ENCODE measurements at regions not wholly inside any gene's neighbourhood (a gene's known extent, or its start where the extent isn't known, plus 50 kb on each side); places are given as distances from the start of the nearest gene placed in this dataset.
"Not testable (repeated sequence)": the region's sequence is repeated elsewhere in the genome, so short reads cannot be mapped to it uniquely, and the experiment has no call there.

DNA sequence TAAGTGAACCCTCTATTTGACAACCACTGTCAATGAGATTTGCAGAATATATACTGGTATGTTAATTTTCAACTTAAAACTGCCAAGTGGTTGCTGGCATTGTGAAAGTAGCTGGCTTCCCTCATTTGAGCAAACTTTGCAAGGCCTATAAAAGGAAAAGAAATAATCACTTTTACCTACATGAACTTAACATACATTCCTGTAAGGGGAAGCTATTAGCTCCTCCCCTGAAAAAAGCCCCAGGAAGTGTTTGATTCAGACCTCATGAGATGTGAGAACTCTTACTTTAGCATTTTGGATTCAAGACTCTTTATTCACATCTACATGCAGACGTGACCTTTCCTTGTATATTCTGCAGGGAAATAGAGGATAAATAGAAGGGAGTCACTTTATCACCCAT lies 175.6 kb downstream of the OTUD1 start:
- DNase-seq (ENCODE audit: low read depth): no peak

DNA sequence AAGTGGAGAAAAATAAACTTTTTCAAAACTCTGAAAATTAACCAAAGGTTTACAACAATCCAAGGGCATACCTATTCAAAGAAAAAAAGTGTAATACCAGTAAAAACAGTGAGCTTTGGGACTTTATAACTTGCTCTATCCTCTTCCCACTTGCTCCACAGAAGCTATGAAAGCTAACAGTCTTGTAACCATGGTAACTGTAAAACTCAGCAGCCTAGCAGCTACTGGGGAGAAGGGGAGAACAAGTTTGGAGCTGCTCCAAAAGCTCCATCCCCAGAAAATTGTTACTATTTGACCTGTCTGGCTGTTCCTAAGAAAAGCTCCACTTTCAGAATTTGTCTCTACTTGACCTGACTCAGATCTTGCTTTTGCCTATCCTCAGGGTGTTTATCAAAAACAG lies 191.5 kb downstream of the OTUD1 start:
- no peak for DNase-seq (ENCODE audit: low read depth)

More for the DNA sequence above, 175.6 kb downstream of the OTUD1 start:
- H3K4me3 ChIP-seq (ENCODE audit: low read depth, low read length): no peak overlapping the region

DNA sequence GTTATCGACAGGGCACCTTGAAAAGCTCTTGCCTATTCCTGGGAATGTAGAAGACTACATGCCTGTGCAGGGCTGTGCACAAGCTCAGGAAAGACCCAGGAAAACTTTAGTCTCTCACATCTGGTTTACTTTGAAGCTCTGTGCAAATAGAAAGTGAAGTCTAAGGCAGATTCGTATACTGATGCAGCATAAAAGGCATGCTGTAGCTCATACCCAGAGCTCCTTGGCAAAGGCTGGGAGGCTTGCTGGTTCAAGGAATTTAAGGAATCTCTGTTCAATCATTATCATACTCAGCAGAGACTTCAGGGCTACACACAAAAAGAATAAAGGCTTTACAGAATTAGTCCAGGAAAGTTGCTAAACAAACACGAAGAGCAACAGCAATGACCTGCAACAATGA lies 192.0 kb downstream of the OTUD1 start:
- DNase-seq (ENCODE audit: low read depth): no peak
- no peak overlapping the region for H3K4me3 ChIP-seq (ENCODE audit: low read depth, low read length)

More for the DNA sequence above, 191.5 kb downstream of the OTUD1 start:
- H3K4me3 ChIP-seq (ENCODE audit: low read depth, low read length): no peak overlapping the region

DNA sequence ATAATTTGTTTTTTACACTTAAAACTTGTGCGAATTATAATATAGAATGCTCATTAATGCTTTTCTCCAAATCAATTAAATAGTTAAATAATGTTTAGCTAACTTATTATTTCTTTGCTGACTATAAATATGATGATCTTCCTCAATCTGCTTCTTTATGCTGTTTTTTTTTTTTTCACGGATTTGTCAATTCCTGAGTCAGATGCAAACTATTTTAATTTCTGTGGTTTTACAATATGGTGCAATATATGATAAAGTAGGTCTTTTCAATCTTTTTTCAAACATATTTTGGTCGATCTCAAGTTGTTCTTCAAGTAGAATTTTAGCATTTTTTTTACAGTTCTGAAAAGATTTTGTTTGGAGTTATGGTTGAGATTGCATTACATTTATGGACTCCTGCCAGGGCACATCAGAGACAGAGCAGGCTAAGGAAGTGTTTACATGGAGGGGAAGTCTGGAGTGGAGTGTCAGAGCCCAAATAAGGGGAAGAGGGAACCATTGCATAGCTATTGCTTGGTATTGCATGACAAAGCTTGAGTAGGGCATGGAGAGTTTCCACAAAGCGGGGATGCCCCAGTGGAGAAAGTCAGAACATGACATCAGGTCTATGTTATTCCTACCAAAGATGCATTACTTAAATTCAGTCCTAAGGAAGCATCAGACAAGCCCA lies 204.4 kb downstream of the OTUD1 start:
- no peak for DNase-seq (ENCODE audit: low read depth)
- H3K4me3 ChIP-seq (ENCODE audit: low read depth, low read length): no peak overlapping the region

DNA sequence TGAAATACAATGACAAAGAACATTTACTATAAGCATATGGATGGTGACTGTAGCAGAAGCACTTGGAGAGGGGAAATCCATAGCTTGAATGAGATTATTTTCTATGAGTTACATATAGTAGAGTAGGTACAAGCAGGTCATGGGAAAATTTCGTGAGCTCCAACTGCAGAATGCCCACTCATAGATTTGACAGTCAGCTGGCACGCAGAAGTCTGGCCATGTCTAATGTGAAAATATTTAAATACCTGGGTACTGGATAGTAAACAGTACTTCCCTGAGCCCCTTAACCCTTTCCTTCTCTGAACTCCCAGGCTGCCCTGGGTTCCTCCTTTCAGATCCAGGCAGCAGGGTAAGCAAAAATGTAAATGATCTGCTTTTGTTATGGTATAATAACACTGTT lies 209.7 kb downstream of the OTUD1 start:
- DNase-seq (ENCODE audit: low read depth): no peak

DNA sequence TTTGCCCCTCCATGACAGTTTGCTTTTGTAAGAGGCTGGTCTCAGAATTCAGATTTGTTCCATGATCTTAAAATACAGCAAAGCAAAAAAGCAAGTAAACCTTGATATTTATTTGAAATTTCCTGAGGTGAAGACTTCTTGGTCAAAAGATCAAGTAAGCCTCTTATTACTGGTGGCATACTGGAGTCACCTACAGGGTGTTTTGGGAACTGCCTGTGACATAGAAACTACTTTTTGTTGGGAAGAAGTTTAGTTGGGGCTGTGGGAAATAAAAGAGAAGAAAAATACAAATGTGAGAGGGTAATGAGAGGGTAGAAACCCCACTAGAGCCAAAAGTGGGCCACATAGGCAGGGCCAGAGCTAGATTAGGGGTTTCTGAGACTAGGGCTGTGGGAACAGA lies 217.9 kb downstream of the OTUD1 start:
- no peak overlapping the region for H3K4me3 ChIP-seq (ENCODE audit: low read depth, low read length)
- no peak for DNase-seq (ENCODE audit: low read depth)

More for the DNA sequence above, 209.7 kb downstream of the OTUD1 start:
- no peak overlapping the region for H3K4me3 ChIP-seq (ENCODE audit: low read depth, low read length)

DNA sequence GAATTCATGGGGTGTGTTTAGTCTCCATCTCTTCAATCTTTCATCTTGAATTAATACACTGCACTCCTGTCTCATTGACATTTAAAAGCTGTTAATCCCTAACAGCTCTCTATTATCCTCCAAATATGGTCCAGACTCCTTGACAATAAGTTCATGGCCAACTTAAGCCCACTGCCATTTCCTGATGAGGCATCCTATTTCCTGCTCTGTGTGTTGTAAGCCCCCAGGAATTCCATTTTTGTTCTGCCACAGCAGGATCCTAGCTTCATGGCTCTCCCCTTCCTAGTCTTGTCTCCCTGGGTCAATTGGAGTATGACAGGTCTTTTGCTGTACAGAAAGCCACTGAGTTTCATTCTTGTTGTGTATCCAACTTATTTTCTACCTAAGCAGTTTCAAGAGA lies 218.8 kb downstream of the OTUD1 start:
- H3K4me3 ChIP-seq (ENCODE audit: low read depth, low read length): no peak overlapping the region
- DNase-seq (ENCODE audit: low read depth): no peak

DNA sequence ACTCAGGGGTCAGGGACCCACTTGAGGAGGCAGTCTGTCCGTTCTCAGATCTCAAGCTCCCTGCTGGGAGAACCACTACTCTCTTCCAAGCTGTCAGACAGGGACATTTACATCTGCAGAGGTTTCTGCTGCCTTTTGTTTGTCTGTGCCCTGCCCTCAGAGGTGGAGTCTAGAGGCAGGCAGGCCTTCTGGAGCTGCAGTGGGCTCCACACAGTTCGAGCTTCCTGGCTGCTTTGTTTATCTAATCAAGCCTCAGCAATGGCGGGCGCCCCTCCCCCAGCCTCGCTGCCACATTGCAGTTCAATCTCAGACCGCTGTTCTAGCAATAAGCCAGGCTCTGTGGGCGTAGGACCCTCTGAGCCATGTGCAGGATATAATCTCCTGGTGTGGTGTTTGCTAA lies 233.0 kb downstream of the OTUD1 start:
- H3K4me3 ChIP-seq (ENCODE audit: low read depth, low read length); DNase-seq (ENCODE audit: low read depth): not testable (repeated sequence)

DNA sequence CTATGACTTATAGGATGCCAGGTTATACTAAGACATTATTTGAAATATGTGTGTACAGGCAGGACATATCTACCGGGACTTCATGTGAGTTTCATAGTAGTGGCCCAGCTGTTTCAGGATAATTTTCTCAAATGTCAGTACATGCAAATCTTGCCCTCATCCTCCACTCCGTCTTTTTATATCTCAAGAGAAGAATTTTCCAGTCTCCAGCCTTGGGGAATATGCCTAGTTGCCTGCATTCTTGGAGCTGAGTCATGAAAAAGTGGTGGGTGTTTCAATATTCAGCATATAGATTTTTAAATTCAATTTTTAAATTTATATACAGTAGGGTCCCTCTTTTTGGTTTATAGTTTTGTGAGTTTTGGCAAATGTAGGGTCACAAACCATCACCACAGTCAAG lies 236.7 kb downstream of the OTUD1 start:
- DNase-seq (ENCODE audit: low read depth): no peak
- no peak overlapping the region for H3K4me3 ChIP-seq (ENCODE audit: low read depth, low read length)

DNA sequence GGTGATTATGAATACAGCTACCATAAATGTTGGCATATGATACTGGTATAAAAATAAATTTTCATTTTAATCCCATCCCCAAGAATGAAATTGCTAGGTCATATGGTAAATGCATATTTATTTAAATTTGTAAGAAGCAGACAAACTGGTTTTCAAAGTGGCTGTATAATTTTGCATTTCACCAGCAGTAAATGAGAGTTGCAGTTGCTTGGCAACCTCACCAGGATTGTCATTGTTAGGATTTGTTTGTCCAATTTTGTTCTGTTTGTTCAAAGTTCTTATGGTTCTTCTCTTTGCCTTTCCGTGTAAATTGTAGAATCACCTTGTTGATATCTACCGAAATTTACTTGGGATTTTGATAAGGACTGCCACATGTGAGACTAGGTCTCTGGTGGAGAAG lies 237.4 kb downstream of the OTUD1 start:
- no peak for DNase-seq (ENCODE audit: low read depth)
- H3K4me3 ChIP-seq (ENCODE audit: low read depth, low read length): no peak overlapping the region

DNA sequence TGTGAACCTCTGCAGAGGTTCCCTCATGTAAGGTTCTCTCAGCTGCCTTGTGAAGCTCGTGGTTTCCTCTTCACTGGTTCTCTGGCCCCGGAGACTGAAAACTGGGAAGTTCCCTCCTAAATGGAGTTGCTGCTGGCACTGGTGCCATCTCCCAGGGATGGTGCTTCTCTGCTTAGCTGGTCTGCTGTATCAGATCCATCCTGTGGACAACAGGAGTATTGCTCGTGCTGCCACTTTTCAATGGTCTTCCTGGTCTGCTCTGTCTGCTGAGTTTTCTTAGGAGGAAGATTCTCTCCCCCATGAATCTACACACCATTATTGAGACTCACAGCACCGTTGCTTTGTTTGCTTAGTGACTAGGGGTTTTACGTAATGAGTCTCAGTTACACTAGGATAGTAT lies 247.8 kb downstream of the OTUD1 start:
- no peak for DNase-seq (ENCODE audit: low read depth)
- H3K4me3 ChIP-seq (ENCODE audit: low read depth, low read length): no peak overlapping the region

DNA sequence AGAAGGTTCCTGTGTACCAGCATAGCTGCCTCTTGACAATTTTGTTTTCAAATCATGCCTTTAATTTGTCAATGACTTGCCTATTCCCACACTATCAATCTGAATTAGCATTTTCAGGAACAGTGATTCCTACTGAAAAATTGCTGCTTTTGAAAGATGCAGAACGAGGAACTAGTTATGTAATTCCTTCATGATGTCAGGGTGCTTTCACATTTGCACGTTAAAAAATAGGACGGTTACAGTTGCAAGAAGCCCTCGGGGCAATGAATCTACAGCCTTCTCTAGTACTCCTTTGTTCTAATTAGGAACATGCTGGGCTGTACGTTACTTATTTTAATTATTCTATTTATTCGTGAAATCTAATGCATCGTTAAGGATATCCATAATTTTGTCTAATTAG lies 253.9 kb downstream of the OTUD1 start:
- no peak overlapping the region for H3K4me3 ChIP-seq (ENCODE audit: low read depth, low read length)
- DNase-seq (ENCODE audit: low read depth): no peak

DNA sequence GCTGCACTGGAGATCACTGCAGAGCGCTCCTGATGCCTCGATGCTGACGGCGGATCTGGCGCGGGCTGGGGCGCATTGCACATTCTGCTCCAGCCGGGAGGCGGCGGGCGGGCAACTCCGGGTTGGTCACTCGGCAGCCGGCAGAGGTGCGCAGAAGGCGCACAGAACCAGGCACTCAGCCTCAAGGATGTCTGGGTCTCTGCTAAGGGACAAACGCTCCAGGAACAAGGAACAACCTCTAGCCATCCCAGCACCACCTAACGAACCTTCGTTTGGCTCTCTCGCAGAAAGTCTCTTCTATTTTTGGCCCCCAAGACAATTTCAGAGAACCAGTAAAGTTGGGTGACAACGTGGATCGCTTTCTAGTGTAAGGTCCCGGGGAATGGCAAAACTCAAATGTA lies 254.6 kb downstream of the OTUD1 start:
- no peak for DNase-seq (ENCODE audit: low read depth)
- H3K4me3 ChIP-seq (ENCODE audit: low read depth, low read length): no peak overlapping the region

DNA sequence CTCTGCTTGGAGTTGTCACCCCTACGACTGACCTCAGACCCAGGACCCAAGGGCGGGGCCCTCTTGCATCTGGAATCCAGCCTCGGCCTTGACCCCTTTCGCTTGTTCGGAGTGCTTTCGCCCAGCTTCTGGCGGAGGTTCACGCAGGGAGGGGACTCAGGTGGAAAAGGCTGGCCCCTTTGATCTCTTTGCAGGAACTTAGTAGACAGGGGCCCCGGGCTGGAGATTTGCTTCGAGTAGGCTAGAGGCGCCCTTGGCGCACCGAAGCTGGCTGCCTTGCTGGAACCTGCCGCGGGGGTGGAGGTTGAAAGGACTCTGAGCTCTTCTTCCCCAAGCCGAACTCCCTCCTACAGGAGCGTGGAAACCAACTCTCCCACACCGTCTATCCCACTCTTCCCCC lies 255.1 kb downstream of the OTUD1 start:
- DNase-seq (ENCODE audit: low read depth): no peak
- no peak overlapping the region for H3K4me3 ChIP-seq (ENCODE audit: low read depth, low read length)

DNA sequence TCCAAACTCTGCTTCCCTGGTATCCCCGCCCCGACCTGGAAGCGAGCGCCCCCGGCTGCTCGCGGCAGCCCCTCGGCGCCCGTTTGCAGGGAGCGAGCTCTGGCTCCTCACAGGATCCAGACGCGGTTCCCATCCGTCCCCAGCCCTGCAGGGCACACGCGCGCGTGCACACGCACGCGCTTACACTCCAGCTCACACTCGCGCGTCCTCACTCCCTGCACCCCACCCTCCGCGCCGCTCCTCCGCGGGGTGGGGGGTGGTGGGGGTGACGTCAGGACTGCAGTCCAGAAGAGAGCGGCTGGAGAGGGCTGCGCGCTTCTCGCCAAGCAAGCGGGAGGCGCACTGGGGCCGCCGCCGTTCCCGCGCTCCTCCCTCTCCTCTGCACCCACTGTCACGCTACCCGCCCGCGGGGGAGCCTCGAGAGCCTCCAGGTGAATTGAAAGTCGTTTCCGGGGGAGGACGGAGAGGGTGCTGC lies 255.6 kb downstream of the OTUD1 start:
- no peak overlapping the region for H3K4me3 ChIP-seq (ENCODE audit: low read depth, low read length)
- no peak for DNase-seq (ENCODE audit: low read depth)

DNA sequence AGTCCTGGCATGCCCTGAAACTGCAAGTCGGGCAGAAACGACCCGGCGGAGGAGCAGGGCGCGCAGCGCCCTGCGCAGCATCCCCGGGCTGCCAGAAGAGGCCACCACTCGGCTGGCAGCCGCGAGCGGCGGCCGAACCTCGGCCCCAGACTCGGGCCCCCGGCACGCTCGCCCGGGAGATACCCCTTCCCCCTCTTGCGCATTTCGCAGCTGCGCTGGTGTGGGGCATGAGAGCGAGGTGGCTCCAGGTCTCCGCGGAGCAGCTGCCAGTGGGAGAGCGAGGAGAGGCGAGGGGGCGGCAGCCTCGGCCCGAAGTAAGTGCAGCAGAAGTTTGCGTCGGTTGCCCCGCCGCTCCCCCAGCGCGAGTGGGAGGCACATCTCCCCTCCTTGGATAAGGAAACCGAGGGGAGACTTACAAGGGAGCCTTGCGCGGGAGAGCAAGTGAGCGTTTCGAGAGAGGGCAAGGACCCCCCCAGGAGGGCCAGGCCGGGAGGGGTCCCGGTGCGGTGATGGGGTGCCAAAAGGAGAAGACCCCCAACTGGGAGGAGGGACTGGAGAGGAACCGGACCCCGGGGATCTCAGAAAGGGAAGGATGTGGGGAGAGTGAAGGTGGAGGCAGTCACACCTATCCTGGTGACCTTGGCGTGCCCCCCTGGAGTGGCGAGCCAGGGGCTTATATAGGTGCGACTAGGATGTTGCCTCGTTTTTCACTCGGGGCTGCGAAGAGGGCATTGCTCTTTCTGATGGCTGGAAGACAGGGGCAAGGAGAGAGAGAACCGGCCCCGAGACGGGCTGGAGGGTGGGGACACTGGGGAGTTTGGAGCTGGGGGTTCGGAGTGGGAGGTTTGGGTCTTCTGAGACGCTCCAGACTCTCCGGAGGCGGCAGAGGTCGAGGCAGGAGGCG lies 256.3 kb downstream of the OTUD1 start:
- no peak for DNase-seq (ENCODE audit: low read depth)
- no peak overlapping the region for H3K4me3 ChIP-seq (ENCODE audit: low read depth, low read length)

DNA sequence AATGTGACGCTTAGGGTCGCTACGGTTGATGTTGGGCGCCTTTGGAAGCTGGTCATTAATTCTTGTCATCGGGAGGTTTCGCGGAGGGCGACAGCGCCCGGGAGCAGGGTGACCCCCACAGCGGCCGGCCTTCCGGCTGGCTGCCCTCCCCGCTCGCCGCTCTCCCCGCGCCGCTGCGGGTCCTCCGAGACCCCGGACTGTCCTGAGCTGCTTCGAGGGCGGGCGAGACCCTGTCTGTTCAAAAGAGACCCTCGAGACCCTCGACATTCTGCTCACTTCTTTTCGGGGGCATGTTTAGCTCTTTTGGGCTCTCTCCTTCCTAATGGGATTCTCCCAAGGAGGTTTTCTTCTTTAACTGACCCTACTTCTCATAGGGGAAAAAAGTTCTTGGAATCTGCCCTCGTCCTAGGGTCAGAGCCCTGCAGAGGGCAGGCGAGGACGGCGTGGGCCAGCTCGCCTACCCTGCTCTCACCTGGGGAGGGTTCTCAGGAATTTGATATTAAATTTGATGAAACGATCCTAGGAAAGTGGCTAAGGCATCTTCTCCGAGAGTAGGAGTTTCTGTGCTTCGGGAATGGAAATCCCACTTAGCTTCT lies 257.0 kb downstream of the OTUD1 start:
- no peak for DNase-seq (ENCODE audit: low read depth)
- no peak overlapping the region for H3K4me3 ChIP-seq (ENCODE audit: low read depth, low read length)

DNA sequence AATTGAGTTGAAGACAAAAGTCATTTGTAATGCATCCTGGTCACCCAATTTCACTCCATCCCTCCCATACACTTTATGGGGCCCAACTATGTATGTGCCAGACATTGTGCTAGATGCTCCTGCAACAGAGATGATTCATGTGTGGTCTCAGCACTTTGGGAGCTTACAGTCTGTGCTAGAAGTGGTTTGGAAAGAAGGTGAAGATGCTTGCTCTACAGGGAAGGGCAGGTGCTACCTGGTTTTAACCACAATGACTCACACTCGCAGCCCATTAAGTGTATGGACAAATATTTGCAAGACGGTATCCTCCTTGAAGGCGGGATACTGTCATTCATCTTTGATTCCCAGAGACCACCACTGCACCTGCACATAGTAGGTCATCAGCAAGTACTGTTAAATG lies 257.6 kb downstream of the OTUD1 start:
- H3K4me3 ChIP-seq (ENCODE audit: low read depth, low read length): no peak overlapping the region
- DNase-seq (ENCODE audit: low read depth): no peak

DNA sequence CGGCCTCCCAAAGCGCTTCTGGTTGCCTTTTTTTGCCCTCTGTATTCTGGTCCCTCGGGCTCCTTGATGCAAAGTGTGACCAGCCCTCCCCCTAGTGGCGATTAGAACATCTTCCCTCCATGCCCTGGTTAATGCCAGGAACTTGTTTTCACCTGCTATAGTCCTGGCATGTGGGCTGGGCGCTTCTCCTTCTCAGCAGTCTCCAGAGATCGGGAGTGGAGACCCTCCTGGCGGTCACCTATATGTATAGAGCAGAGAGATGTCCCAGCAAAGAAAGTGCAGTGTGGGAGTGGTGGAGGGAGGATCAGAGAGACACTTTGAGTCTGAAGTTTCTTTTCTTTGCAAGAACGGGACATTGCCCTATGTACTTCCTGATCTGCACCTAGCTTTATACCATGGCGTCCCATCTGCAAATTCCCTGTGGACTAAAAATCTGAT lies 264.1 kb downstream of the OTUD1 start:
- no peak overlapping the region for H3K4me3 ChIP-seq (ENCODE audit: low read depth, low read length)
- peak; percentile 6 for DNase-seq (ENCODE audit: low read depth)

DNA sequence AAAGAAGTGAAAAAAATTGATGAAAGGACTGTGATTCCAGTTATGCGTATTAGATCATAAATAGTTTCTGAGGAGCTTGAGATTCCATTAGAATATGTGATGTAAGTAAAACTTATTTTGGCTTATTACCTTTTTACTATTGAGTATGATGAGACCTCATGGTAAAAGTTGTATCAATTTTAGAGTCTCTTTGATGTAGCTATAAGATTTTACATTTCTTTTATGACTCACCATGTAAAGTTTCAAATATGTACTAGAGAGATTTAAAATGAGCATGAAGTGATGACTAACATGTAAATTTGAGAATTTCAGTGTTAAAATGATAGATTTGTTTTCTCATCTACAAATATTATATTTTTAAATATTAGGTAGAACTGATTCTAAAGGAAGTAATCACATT lies 276.5 kb downstream of the OTUD1 start:
- H3K4me3 ChIP-seq (ENCODE audit: low read depth, low read length): no peak overlapping the region
- no peak for DNase-seq (ENCODE audit: low read depth)
